Colonic mucosa (tissue), 4 donors: ENCODE measurements at regions not wholly inside any gene's neighbourhood (a gene's known extent, or its start where the extent isn't known, plus 50 kb on each side); places are given as distances from the start of the nearest gene placed in this dataset.

ENCODE experiments used
- DNase-seq: peaks from one replicate; pipeline ENCODE4 v3.0.0-alpha.2; 2020
- H3K27ac ChIP-seq: fragments of 200-600 bp; one replicate; pipeline ENCODE4 v1.8.0; 2021
- H3K27me3 ChIP-seq: fragments of 200-600 bp; one replicate; pipeline ENCODE4 v1.8.0; 2021
- H3K36me3 ChIP-seq: fragments of 200-600 bp; one replicate; pipeline ENCODE4 v1.8.0; 2021
- H3K4me1 ChIP-seq: fragments of 200-600 bp; one replicate; pipeline ENCODE4 v1.8.0; 2021; ENCODE audit warnings: mild to moderate bottlenecking
- H3K4me3 ChIP-seq: fragments of 200-600 bp; one replicate; pipeline ENCODE4 v1.8.0; 2021
- H3K9ac ChIP-seq, 2 donors: one replicate each; pipeline ENCODE4 v1.7.0; 2013; ENCODE audit warnings: control low read depth in 2 of 2, low read depth in 2 of 2, low read length in 2 of 2
- H3K9me3 ChIP-seq: fragments of 200-600 bp; one replicate; pipeline ENCODE4 v1.8.0; 2021
- CTCF ChIP-seq: fragments of 200-600 bp; IDR thresholded peaks from one replicate; pipeline ENCODE4 v1.8.0; 2022; ENCODE audit warnings: antibody characterized with exemption, mild to moderate bottlenecking
- intact Hi-C: fragments of 100-400 bp; cut with DNase I; formaldehyde crosslinking; loops from one replicate; pipeline ENCODE4 v1.14.1; 2022
- donor health status: healthy.
- donor health status: DM: no; HTN: no; CAD: no.
- donor health status: DM: no; HTN: no; CAD: no.

DNA sequence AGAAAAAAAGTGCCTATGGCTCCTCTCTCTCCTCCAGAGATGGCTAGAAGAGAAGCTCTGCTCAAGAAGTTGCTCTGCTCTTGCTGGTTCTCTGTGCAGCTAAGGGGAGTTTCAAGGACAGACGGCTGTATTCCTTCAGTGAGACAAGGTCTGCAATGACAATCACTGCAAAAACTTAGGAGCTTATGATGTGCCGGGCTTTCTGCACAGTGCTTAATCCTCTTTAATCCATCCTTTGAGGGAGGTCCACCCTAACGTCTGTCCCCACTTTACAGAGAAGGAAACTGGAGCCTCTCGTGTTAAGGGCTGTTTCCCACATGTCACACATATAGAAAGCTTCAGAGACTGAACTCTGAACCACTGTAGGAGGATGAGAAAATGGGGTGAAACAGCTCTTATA lies 260.6 kb downstream of the MEX3B start:
- Histone ChIP-seq H3K27me3 (no peaks in the 10 kb centered on the region), H3K9ac (no peak overlapping the region), H3K36me3 (no peaks in the 10 kb centered on the region), H3K4me3 (no peak overlapping the region), H3K27ac (no peak overlapping the region), H3K4me1 (no peaks in the 10 kb centered on the region), H3K9me3 (no peaks in the 10 kb centered on the region)
- no peak for TF ChIP-seq CTCF
- no peak for DNase-seq
- intact Hi-C loops = no loop called here

- no peaks in the 10 kb centered on the region for H3K9me3 ChIP-seq
- no peak overlapping the region for H3K27ac ChIP-seq
- no peak for TF ChIP-seq CTCF
- no peak overlapping the region for H3K4me3 ChIP-seq
- intact Hi-C loops = no loop called here
- DNase-seq = no peak
- H3K36me3 ChIP-seq = no peaks in the 10 kb centered on the region
- no peaks in the 10 kb centered on the region for H3K27me3 ChIP-seq
- H3K9ac ChIP-seq = no peak overlapping the region
- H3K4me1 ChIP-seq = no peaks in the 10 kb centered on the region
Observed at GRCh38 chr15:81784751-81785150, 261.1 kb downstream of the MEX3B start.

GRCh38 chr15:81783586-81783985 lies 262.2 kb downstream of the MEX3B start:
- no peaks in the 10 kb centered on the region for H3K4me1 ChIP-seq

DNA sequence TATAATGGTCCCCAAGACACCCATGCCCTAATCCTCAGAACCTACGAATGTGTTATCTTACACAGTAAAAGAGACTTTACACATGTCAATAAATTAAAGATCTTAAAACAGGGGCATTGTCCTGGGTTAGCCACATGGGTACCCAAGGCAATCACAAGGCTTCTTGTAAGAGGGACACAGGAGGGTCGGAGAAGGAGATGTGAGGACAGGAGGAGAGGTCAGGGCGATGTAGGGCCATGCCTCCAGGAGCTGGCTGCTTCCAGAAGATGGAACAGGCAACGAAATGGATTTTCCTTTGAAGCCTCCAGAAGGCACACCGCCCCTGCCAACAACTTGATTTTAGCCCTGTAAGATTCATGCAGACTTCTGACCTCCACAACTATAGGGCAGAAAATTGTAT lies 262.7 kb downstream of the MEX3B start:
- intact Hi-C loops = no loop called here
- no peaks in the 10 kb centered on the region for H3K9me3 ChIP-seq
- no peak for TF ChIP-seq CTCF
- no peak for DNase-seq
- H3K27ac ChIP-seq = no peak overlapping the region
- H3K9ac ChIP-seq = no peak overlapping the region
- H3K36me3 ChIP-seq = no peaks in the 10 kb centered on the region
- H3K27me3 ChIP-seq = no peaks in the 10 kb centered on the region
- no peaks in the 10 kb centered on the region for H3K4me1 ChIP-seq
- no peak overlapping the region for H3K4me3 ChIP-seq

More at GRCh38 chr15:81783586-81783985, 262.2 kb downstream of the MEX3B start:
- Histone ChIP-seq H3K27me3 (no peaks in the 10 kb centered on the region), H3K27ac (no peak overlapping the region), H3K4me3 (no peak overlapping the region), H3K9me3 (no peaks in the 10 kb centered on the region), H3K9ac (no peak overlapping the region), H3K36me3 (no peaks in the 10 kb centered on the region)
- no peak for DNase-seq
- no peak for TF ChIP-seq CTCF
- intact Hi-C loops = no loop called here

DNA sequence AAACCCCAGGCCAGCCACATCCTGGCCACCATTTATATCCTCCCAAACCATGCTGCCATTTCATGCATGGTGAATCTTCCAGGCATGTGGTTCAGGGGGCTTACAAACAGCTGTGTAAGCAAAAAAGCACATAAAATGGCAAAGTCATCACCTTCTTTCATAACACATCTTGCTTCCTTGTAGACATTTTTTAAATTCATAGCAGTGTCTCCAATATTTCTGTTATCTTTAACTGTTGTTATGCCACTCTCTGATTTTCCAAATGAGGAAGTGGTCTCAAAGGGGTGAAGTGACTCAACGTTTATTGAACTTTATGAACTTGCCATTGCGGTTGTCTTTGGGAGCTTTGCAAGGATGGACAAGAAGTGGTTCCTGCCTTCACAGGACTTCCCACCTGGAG lies 264.4 kb downstream of the MEX3B start:
- Histone ChIP-seq H3K36me3 (no peaks in the 10 kb centered on the region), H3K9ac (no peak overlapping the region), H3K27ac (no peak overlapping the region), H3K27me3 (no peaks in the 10 kb centered on the region), H3K9me3 (no peaks in the 10 kb centered on the region), H3K4me1 (no peaks in the 10 kb centered on the region), H3K4me3 (no peak overlapping the region)
- intact Hi-C loops = no loop called here
- TF ChIP-seq CTCF = no peak
- DNase-seq = no peak

- Histone ChIP-seq H3K36me3 (no peaks in the 10 kb centered on the region), H3K27ac (no peak overlapping the region), H3K27me3 (no peaks in the 10 kb centered on the region), H3K4me1 (no peaks in the 10 kb centered on the region), H3K9me3 (no peaks in the 10 kb centered on the region), H3K4me3 (no peak overlapping the region), H3K9ac (no peak overlapping the region)
- intact Hi-C loops = no loop called here
- no peak for DNase-seq
- no peak for TF ChIP-seq CTCF
Observed at GRCh38 chr15:81780966-81781365, 264.9 kb downstream of the MEX3B start.
